ENCODE measurements at regions not wholly inside any gene's neighbourhood (a gene's known extent, or its start where the extent isn't known, plus 50 kb on each side); places are given as distances from the start of the nearest gene placed in this dataset.
"Not testable (repeated sequence)": the region's sequence is repeated elsewhere in the genome, so short reads cannot be mapped to it uniquely, and the experiment has no call there.

GRCh38 chr2:95672500-95672899, 80.7 kb downstream of the TRIM43 start:
- not testable (repeated sequence) for TF ChIP-seq CTCF (IDR thresholded peaks at IDR 0.05); EZH2 (IDR thresholded peaks at IDR 0.05; ENCODE audit: borderline replicate concordance, insufficient read depth, low read depth, low read length, poor library complexity, severe bottlenecking)
